ENCODE measurements at regions not wholly inside any gene's neighbourhood (a gene's known extent, or its start where the extent isn't known, plus 50 kb on each side); places are given as distances from the start of the nearest gene placed in this dataset.

DNA sequence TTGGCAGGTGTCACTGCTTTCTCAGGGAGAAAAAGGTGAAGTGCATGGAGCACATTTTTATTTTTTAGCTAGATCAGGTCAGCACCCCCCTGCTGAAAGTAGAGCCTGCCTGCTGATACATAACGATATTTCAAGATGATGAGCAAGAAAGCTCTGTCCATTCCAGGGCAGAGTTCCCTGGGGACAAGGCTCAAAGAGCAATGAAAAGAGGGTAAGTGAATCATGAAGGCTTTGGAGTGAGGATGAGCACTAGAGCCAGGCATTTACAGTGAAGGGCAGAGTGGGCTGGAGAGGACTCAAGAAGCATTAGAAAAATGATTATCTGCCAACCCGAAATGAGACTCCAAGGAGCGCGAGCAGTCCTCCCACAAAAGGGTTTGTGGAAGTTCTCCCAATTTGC lies 345.7 kb downstream of the TLE4 start:
- Histone ChIP-seq H3K9me3 (replicated peaks; ENCODE audit: control insufficient read depth, insufficient read depth, low read length) (no peaks in the 10 kb centered on the region), H3K9ac (replicated peaks; ENCODE audit: extremely low read depth, insufficient read depth, low read length) (no peak overlapping the region), H3K27me3 (ENCODE audit: control insufficient read depth in 2 of 2, insufficient read depth in 2 of 2, low read length in 2 of 2) (no peaks in the 10 kb centered on the region), H3K4me1 (ENCODE audit: control insufficient read depth, extremely low read depth, insufficient read depth, low read length) (no peaks in the 10 kb centered on the region), H3K79me2 (ENCODE audit: control insufficient read depth, insufficient read depth, low read length) (no peaks in the 10 kb centered on the region), H4K20me1 (replicated peaks; ENCODE audit: control insufficient read depth, extremely low read depth, insufficient read depth, low read length) (no peaks in the 10 kb centered on the region), H3K27ac (ENCODE audit: insufficient read depth, low read depth, low read length) (no peak overlapping the region), H2AFZ (ENCODE audit: low read depth, low read length) (no peak overlapping the region), H3K36me3 (ENCODE audit: control insufficient read depth in 2 of 2, extremely low read depth in 1 of 2, insufficient read depth in 2 of 2, low read length in 2 of 2) (no peaks in the 10 kb centered on the region), H3K9me1 (replicated peaks; ENCODE audit: control insufficient read depth, extremely low read depth, insufficient read depth, low read length) (no peaks in the 10 kb centered on the region), H3K4me3 (replicated peaks in 1 of 3; ENCODE audit: insufficient read depth in 1 of 3, low read depth in 1 of 3, low read length in 3 of 3) (no peak overlapping the region), H3K4me2 (ENCODE audit: insufficient read depth, low read length) (no peak overlapping the region)
- TF ChIP-seq POLR2AphosphoS5 (IDR thresholded peaks at IDR 0.05; ENCODE audit: insufficient read depth, low read depth, low read length) (no peak), EZH2 (IDR thresholded peaks at IDR 0.05; ENCODE audit: borderline replicate concordance, low read depth, low read length, severe bottlenecking) (no peak), JUN (IDR thresholded peaks at IDR 0.05; ENCODE audit: borderline replicate concordance, insufficient read depth, insufficient read length, low read depth) (no peak), GATA2 (IDR thresholded peaks at IDR 0.05; ENCODE audit: insufficient read depth, insufficient read length, low read depth, low read length) (no peak), POLR2A (IDR thresholded peaks at IDR 0.05; ENCODE audit: low read depth, low read length) (no peak), FOS (IDR thresholded peaks at IDR 0.05; ENCODE audit: borderline replicate concordance, insufficient read depth, low read length) (no peak), MYC (IDR thresholded peaks at IDR 0.05; ENCODE audit: low read depth, low read length) (no peak)
- TF ChIP-seq, protein P1, sequence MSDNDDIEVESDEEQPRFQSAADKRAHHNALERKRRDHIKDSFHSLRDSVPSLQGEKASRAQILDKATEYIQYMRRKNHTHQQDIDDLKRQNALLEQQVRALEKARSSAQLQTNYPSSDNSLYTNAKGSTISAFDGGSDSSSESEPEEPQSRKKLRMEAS (IDR thresholded peaks at IDR 0.05; ENCODE audit: insufficient read depth, insufficient read length), result no peak
- TF ChIP-seq, protein P2, sequence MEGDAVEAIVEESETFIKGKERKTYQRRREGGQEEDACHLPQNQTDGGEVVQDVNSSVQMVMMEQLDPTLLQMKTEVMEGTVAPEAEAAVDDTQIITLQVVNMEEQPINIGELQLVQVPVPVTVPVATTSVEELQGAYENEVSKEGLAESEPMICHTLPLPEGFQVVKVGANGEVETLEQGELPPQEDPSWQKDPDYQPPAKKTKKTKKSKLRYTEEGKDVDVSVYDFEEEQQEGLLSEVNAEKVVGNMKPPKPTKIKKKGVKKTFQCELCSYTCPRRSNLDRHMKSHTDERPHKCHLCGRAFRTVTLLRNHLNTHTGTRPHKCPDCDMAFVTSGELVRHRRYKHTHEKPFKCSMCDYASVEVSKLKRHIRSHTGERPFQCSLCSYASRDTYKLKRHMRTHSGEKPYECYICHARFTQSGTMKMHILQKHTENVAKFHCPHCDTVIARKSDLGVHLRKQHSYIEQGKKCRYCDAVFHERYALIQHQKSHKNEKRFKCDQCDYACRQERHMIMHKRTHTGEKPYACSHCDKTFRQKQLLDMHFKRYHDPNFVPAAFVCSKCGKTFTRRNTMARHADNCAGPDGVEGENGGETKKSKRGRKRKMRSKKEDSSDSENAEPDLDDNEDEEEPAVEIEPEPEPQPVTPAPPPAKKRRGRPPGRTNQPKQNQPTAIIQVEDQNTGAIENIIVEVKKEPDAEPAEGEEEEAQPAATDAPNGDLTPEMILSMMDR (IDR thresholded peaks at IDR 0.05; ENCODE audit: extremely low read depth in 1 of 2, insufficient read depth in 1 of 2, low read depth in 1 of 2, low read length in 2 of 2), result no peak
- FAIRE-seq, result no peak
- dilution Hi-C loops (cut with MboI; ENCODE audit: extremely low pct_ligation_motif_present, low sequenced_read_pairs), result no loop called here
- POLR2A ChIA-PET, result no interaction called here
- CTCF ChIA-PET, result interaction anchor here (0.9 kb wide), 1 partner anchor 15 kb away, joined by 3 read pairs; no protein-coding TSS in a partner anchor
- no peak for DNase-seq (ENCODE audit: low read depth, low spot score)
- intact Hi-C loops (cut with micrococcal nuclease), result no loop called here
- BruUV-seq (replicated peaks), result no TSS peak
